Activated CD4-positive, alpha-beta T cell treated with anti-CD3 and anti-CD28 coated beads, Interleukin-2, amount 10 ng/mL, durations not matched to agents 7 days and 5 days (primary cell): ENCODE measurements at regions not wholly inside any gene's neighbourhood (a gene's known extent, or its start where the extent isn't known, plus 50 kb on each side); places are given as distances from the start of the nearest gene placed in this dataset.

Experiments
- CTCF ChIA-PET: fragments of 350-600 bp; sonication (Branson Sonifier 250); formaldehyde crosslinking; loops from one replicate; lab custom pipeline; 2021; ENCODE audit warnings: antibody characterized with exemption; lab: Charles Lee
- POLR2A ChIA-PET: fragments of 350-600 bp; sonication (Branson Sonifier 250); formaldehyde crosslinking; loops from one replicate; lab custom pipeline; 2021; ENCODE audit warnings: antibody characterized with exemption; lab: Charles Lee
- DNase-seq: peaks from one replicate; pipeline ENCODE4 v3.0.0-alpha.2; 2020
- H3K27ac Mint-ChIP-seq: one replicate; pipeline ENCODE4 v1.8.0; 2021; ENCODE audit warnings: mild to moderate bottlenecking, moderate library complexity, mixed read lengths
- H3K27me3 Mint-ChIP-seq: one replicate; pipeline ENCODE4 v1.8.0; 2021; ENCODE audit warnings: mixed read lengths
- H3K36me3 Mint-ChIP-seq: one replicate; pipeline ENCODE4 v1.8.0; 2021; ENCODE audit warnings: low read depth, mixed read lengths
- H3K4me1 Mint-ChIP-seq: one replicate; pipeline ENCODE4 v1.8.0; 2021; ENCODE audit warnings: mixed read lengths
- H3K4me3 Mint-ChIP-seq: one replicate; pipeline ENCODE4 v1.8.0; 2021; ENCODE audit warnings: mild to moderate bottlenecking, moderate library complexity, mixed read lengths
- H3K9me3 Mint-ChIP-seq: one replicate; pipeline ENCODE4 v1.8.0; 2021; ENCODE audit warnings: mixed read lengths

DNA sequence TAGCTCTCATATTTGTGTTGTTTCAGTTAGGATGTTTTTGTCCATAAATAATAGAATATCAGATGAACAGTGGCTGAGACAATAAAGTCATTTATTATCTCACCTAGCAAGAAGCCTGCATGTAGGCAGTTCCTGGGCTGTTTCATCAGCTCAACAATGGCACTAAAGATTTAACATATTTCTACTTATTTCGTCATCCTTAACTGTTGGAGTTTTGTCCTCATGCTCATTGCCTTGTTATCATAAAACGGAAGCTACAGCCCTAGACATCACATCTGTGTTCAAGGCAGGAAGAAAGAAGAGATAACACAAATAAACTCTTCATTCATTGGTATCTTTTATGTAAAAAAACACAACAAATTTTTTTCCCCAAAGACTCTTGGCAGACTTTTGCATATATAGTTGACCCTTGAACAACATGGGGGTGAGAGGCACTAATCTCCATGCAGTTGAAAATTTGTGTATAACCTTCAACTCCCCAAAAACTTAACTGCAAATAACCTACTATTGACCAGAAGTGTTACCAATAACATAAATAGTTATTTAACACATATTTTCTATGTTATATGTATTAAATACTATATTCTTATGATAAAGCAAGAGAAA, 277.2 kb upstream of the ADRA1B start:
- POLR2A ChIA-PET, result no interaction called here
- no peaks in the 10 kb centered on the region for H3K36me3 Mint-ChIP-seq
- no peaks in the 10 kb centered on the region for H3K4me1 Mint-ChIP-seq

DNA sequence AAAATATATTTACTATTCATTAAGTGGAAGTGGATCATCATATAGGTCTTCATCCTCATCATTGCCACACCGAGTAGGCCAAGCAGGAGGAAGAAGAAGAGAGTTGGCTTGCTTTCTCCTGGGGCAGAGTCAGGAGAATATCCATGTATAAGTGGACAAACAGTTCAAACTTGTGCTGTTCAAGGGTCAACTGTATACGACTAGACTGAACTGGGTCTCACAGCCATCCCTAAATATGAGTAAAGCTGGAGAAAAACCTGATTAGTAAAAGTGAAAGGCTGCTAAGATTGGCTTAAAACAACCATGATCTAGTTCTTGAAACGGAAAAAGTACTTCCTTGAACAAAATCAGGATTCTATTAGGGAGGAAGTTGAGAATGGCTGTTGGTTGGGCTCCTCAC, 276.7 kb upstream of the ADRA1B start:
- no peaks in the 10 kb centered on the region for H3K9me3 Mint-ChIP-seq
- H3K4me1 Mint-ChIP-seq, result no peaks in the 10 kb centered on the region
- H3K36me3 Mint-ChIP-seq, result no peaks in the 10 kb centered on the region
- peaks cover 21% of the 10 kb centered on the region for H3K27me3 Mint-ChIP-seq
- H3K27ac Mint-ChIP-seq, result no peak overlapping the region
- POLR2A ChIA-PET, result no interaction called here
- no peak overlapping the region for H3K4me3 Mint-ChIP-seq
- no peak for DNase-seq
- CTCF ChIA-PET, result no interaction called here

More for the DNA sequence above, 277.2 kb upstream of the ADRA1B start:
- Mint-ChIP-seq H3K4me3 (no peak overlapping the region), H3K27ac (no peak overlapping the region), H3K9me3 (no peaks in the 10 kb centered on the region), H3K27me3 (peaks cover 21% of the 10 kb centered on the region)
- no peak for DNase-seq
- CTCF ChIA-PET, result no interaction called here

DNA sequence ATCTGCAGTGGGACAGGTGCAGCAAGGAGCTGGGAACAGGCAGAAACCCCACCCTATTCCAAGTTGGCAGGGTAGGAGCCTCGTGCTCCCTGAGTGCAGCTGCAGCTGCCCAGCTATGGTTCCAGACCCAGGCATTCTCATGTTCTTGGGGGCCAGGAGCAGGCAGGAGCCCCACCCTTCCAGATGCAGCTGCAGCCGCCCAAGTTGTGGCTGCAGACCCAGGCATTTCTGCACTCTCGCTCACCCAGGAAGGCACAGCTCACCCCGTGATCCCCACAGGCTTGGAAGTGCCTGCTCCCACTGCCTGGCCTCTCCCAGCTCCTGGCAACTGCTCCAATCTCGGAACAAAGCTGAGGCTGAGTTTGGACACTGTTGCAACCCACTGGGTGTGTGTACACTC, 275.8 kb upstream of the ADRA1B start:
- Mint-ChIP-seq H3K36me3 (no peaks in the 10 kb centered on the region), H3K4me3 (no peak overlapping the region), H3K9me3 (no peaks in the 10 kb centered on the region), H3K27ac (no peak overlapping the region), H3K4me1 (no peaks in the 10 kb centered on the region), H3K27me3 (peaks cover 17% of the 10 kb centered on the region)
- POLR2A ChIA-PET, result no interaction called here
- CTCF ChIA-PET, result no interaction called here
- no peak for DNase-seq

DNA sequence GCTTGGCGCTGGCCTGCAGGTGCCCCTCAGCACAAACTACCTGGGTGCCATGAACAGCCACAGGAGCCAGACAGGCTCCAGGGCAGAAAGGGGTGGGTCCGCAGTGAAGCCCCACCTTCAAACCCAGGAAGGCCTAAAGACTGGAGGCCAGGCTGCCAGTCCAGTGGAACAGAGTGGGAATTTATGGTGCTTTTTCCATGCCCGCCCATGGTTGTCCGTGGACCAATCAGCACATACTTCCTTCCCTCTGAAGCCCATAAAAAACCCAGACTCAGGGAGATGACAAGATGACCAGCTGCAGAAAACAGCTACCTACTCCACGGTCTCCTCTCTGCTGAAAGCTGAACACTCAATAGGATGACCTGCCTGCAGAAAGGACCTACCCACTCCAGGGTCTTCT, 275.4 kb upstream of the ADRA1B start:
- Mint-ChIP-seq H3K9me3 (no peaks in the 10 kb centered on the region), H3K27me3 (peaks cover 16% of the 10 kb centered on the region), H3K36me3 (no peaks in the 10 kb centered on the region), H3K4me3 (no peak overlapping the region), H3K27ac (no peak overlapping the region), H3K4me1 (no peaks in the 10 kb centered on the region)
- ChIA-PET CTCF (no interaction called here), POLR2A (no interaction called here)
- no peak for DNase-seq

DNA sequence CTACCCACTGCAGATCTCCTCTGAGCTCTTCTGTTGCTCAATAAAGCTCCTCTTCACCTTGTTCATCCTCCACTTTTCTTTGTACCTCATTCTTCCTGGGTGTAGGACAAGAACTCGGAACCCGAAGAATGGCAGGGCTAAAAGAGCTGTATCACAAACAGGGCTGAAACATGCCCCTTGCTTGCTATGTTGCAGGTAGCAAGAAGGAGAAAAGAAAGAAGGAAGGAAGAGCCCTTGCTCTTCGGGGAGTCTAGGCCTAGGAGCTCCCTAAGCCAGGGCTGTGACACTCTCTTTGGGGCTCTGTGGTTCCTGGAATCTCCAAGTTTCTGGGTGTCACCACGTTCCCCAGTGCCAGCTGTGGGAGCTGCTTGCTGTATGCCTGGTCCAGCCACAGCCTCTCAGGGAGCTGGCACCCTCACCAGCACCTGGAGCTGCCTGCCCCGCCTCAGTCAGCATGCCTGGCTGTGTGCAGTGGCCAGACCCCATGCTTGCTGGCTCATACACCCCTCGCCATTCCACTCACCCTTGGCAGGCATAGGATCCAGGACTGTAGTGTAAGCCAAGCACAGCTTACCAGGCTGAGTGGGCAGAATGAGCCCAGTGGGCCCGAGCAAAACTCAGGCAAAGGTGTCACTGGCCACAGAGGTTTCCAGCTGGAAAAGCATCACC, 274.8 kb upstream of the ADRA1B start:
- H3K4me1 Mint-ChIP-seq, result no peaks in the 10 kb centered on the region
- H3K36me3 Mint-ChIP-seq, result no peaks in the 10 kb centered on the region
- no peak for DNase-seq
- H3K9me3 Mint-ChIP-seq, result no peaks in the 10 kb centered on the region
- H3K4me3 Mint-ChIP-seq, result no peak overlapping the region
- ChIA-PET CTCF (no interaction called here), POLR2A (no interaction called here)
- peaks cover 16% of the 10 kb centered on the region for H3K27me3 Mint-ChIP-seq
- no peak overlapping the region for H3K27ac Mint-ChIP-seq

DNA sequence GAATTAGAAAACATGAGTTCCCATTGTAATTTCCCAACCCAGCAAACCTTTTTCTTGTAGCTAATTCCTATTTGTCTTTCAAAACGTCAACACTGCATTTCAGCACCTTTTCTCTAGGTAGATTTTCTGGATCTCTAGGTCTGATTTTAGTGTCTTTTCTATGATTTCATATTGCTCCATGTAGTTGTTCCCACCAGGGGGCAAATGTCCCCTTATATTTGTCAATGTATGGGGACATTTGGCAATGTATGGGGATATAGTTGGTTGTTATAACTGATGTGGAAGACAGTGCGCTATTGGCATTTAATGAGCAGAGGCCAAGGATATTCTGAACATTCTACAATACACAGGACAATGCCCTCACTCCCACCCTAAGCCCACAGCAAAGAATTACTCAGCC, 273.9 kb upstream of the ADRA1B start:
- ChIA-PET POLR2A (no interaction called here), CTCF (no interaction called here)
- no peak for DNase-seq
- Mint-ChIP-seq H3K27me3 (peaks cover 10% of the 10 kb centered on the region), H3K27ac (no peak overlapping the region), H3K9me3 (no peaks in the 10 kb centered on the region), H3K4me3 (no peak overlapping the region), H3K36me3 (no peaks in the 10 kb centered on the region), H3K4me1 (no peaks in the 10 kb centered on the region)

DNA sequence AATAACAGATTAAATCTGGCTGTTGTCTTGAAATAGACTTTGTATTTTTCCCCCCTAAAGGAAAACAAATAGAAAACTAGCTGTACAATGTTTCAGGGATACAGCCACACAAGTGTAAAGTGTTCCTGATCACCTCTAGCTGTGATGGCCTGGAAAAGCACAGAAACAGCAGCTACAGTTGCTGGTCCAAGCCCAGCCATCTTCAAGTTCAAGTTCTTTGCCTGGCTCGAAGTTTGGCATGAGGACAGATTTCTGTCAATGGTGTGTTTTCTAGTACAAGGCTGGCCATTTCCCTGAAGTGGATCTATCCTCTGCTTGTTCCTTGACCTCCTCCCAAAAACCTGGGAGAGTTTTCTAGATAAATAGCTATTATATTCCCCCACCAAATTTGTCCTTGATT, 272.2 kb upstream of the ADRA1B start:
- POLR2A ChIA-PET, result no interaction called here
- H3K9me3 Mint-ChIP-seq, result no peaks in the 10 kb centered on the region
- H3K4me3 Mint-ChIP-seq, result no peak overlapping the region
- CTCF ChIA-PET, result no interaction called here
- DNase-seq, result no peak
- no peaks in the 10 kb centered on the region for H3K36me3 Mint-ChIP-seq
- H3K4me1 Mint-ChIP-seq, result no peaks in the 10 kb centered on the region
- peaks cover 2% of the 10 kb centered on the region for H3K27me3 Mint-ChIP-seq
- no peak overlapping the region for H3K27ac Mint-ChIP-seq

DNA sequence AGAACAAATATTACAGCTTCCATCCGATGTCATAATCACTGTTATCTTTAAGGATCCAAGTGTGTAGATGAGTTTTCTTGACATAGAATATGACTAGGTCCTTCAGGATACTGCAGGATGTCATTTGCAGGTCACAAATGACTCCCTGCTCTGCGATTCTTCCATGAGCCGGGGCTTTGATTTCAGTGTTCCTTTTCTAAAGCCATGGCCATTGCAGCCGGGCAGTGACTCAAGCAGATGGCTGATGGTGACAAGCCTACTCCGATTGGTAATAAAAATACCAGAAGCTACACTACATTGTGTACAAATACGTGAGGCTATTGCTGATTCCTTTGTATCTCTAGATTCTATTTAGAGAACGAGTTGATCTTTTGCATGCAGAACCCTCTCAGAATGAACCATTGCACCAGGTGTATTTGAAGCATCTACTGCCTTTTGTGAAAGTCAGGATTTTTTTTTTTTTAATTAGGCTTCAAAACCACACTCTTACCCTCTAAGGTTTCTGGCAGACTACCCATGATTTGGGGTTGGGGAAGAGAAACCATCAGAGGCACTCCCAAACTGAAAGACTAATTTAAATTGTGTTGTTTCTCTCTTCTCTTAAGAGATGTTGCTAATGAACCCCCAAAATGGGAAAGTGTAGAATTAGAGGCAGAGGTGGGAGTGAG, 271.0 kb upstream of the ADRA1B start:
- no peaks in the 10 kb centered on the region for H3K4me1 Mint-ChIP-seq
- no peak for DNase-seq
- POLR2A ChIA-PET, result no interaction called here
- CTCF ChIA-PET, result interaction anchor here (1.0 kb wide), 1 partner anchor 14 kb away, joined by 3 read pairs; no protein-coding TSS in a partner anchor
- H3K27ac Mint-ChIP-seq, result no peak overlapping the region
- H3K36me3 Mint-ChIP-seq, result no peaks in the 10 kb centered on the region
- H3K9me3 Mint-ChIP-seq, result no peaks in the 10 kb centered on the region
- H3K27me3 Mint-ChIP-seq, result peaks cover 2% of the 10 kb centered on the region
- H3K4me3 Mint-ChIP-seq, result no peak overlapping the region

DNA sequence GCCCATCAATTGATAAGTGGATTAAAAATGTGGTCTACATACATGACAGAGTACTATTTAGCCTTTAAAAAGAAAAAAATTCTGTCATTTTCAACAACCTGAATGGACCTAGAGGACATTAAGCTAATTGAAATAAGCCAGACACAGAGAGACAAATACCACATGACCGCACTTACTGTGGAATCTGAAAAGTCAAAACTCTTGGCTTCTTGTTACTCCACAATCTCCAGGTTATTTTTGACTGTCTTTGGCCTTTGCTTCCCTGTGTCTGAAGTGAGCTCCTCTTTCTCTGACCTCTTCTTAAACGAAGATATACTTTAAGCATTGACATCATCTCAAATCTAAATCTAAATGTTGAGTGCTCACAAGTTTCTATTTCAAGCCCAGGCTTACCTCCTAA, 265.5 kb upstream of the ADRA1B start:
- no peaks in the 10 kb centered on the region for H3K36me3 Mint-ChIP-seq
- no peak for DNase-seq
- H3K4me3 Mint-ChIP-seq, result no peak overlapping the region
- ChIA-PET CTCF (interaction anchor here (0.6 kb wide), 1 partner anchor 66 kb away, joined by 4 read pairs; no protein-coding TSS in a partner anchor), POLR2A (no interaction called here)
- H3K27me3 Mint-ChIP-seq, result no peaks in the 10 kb centered on the region
- no peak overlapping the region for H3K27ac Mint-ChIP-seq
- no peaks in the 10 kb centered on the region for H3K9me3 Mint-ChIP-seq
- no peaks in the 10 kb centered on the region for H3K4me1 Mint-ChIP-seq

DNA sequence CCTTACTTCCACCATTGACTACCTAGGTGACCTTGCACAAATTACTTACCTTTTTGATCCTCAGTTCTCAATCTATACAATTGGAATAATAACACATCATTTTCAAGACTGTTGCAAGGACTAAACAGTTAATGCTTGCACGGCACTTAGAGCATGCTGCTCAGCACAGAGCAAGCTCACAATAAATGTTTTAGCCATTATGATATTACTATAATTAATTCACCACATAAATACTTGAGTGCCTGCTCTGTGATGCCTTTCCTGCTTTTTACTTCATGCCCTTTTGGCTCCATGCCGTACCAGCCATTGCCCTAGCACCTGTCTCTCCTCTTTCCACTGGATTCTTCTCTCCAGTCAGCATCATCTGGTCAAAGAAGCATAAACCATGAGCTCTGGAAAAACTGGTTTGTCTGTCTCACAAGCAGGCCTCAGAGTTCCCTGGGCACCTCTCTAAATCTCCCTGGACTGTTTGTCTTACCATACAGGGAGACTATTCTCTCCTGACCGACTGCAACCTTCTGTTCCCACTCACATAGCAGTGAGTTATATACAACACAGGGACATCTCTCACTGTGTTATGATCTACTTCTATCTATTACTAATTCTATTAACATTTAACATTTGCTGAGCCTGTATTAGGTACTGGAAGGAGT, 260.4 kb upstream of the ADRA1B start:
- ChIA-PET CTCF (no interaction called here), POLR2A (no interaction called here)
- no peaks in the 10 kb centered on the region for H3K9me3 Mint-ChIP-seq
- no peaks in the 10 kb centered on the region for H3K4me1 Mint-ChIP-seq
- no peaks in the 10 kb centered on the region for H3K36me3 Mint-ChIP-seq
- H3K27ac Mint-ChIP-seq, result no peak overlapping the region
- no peak overlapping the region for H3K4me3 Mint-ChIP-seq
- no peak for DNase-seq
- no peaks in the 10 kb centered on the region for H3K27me3 Mint-ChIP-seq

DNA sequence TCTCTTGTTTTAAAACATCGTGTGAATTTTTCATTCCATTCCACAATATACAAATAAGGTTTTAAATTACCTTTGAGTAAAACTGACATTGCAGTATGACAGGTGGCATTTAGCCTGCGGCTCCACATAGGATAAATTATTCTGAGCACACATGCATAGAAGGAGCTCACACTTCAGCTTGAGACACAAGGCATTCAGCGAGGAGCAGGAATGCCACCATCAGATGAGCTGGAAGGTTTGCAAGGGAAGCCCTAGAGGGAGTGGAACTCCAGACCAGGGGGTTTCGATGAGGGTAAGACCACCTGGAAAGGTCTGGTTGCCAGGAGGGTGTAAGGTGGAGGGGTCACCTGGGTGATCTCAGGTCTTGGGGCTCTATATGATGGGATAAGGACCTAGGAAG, 259.0 kb upstream of the ADRA1B start:
- Mint-ChIP-seq H3K9me3 (no peaks in the 10 kb centered on the region), H3K4me1 (no peaks in the 10 kb centered on the region), H3K27me3 (peaks cover 2% of the 10 kb centered on the region), H3K27ac (no peak overlapping the region), H3K36me3 (no peaks in the 10 kb centered on the region), H3K4me3 (no peak overlapping the region)
- CTCF ChIA-PET, result no interaction called here
- DNase-seq, result no peak
- POLR2A ChIA-PET, result no interaction called here

DNA sequence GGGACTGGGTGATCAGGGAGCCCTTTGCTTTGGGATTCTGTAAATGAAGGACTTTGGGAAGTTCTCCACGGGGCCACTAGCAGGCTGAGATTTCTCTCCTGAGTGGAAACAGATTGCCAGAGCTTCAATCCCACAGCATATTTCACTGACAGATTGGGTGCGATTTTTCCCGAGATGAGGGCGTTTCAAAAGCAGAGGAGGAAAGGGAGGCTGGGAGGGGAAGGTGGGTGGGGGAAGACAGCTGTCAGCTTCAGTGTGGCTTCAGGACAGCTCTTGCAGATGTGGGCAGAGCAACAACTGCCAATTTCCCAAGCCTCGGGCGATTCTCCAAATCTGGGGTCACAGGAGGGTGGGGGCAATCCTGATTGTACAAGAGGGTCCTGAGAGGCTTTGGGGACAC, 258.5 kb upstream of the ADRA1B start:
- Mint-ChIP-seq H3K9me3 (no peaks in the 10 kb centered on the region), H3K27ac (no peak overlapping the region), H3K4me1 (no peaks in the 10 kb centered on the region), H3K4me3 (no peak overlapping the region), H3K36me3 (no peaks in the 10 kb centered on the region), H3K27me3 (peaks cover 2% of the 10 kb centered on the region)
- DNase-seq, result no peak
- ChIA-PET POLR2A (no interaction called here), CTCF (no interaction called here)

DNA sequence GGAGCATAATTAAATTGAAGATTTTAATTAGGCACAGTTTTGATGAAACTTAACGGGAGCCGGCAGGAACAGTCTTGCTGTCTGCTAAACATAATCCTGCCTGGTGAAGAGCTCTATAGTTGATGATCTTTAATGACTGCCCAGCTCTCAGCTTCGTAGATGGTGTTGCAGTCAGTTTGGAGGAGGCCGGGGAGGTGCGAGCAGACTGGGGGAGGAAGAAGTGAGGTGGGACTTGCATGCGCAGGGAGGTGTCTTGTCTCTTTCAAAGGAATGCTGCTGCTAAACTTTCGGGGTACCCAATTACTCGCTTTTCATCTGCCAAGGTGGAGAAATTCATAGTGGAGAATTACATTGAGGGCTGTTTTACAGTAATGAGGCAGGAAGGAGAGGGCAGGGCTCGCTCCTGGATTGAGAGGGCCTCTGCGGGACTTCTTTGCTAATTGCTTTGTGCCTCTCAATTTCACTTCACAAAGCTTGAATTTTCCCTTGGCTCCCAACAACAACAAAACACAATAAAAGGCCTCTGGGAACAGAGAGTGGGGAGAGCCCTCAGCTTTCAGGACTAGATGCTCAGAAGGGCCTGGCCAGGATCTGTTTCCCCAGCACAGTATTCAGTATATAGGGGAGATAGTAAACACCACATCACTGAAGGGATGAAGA, 257.9 kb upstream of the ADRA1B start:
- ChIA-PET CTCF (no interaction called here), POLR2A (no interaction called here)
- peaks cover 2% of the 10 kb centered on the region for H3K27me3 Mint-ChIP-seq
- no peaks in the 10 kb centered on the region for H3K36me3 Mint-ChIP-seq
- no peaks in the 10 kb centered on the region for H3K9me3 Mint-ChIP-seq
- H3K4me3 Mint-ChIP-seq, result no peak overlapping the region
- H3K4me1 Mint-ChIP-seq, result no peaks in the 10 kb centered on the region
- no peak overlapping the region for H3K27ac Mint-ChIP-seq
- no peak for DNase-seq
